ENCODE measurements at regions not wholly inside any gene's neighbourhood (a gene's known extent, or its start where the extent isn't known, plus 50 kb on each side); places are given as distances from the start of the nearest gene placed in this dataset.
"Not testable (repeated sequence)": the region's sequence is repeated elsewhere in the genome, so short reads cannot be mapped to it uniquely, and the experiment has no call there.

GRCh38 chr9:85487872-85488271, 253.9 kb downstream of the AGTPBP1 start:
- no peak for DNase-seq

- DNase-seq = no peak
These were observed 257.5 kb downstream of the AGTPBP1 start for GRCh38 chr9:85484235-85484634.

GRCh38 chr9:85483208-85483607, 258.5 kb downstream of the AGTPBP1 start:
- no peak for DNase-seq

- DNase-seq = no peak
These were observed 262.4 kb downstream of the AGTPBP1 start for GRCh38 chr9:85479305-85479704.

GRCh38 chr9:85478847-85479246, 262.9 kb downstream of the AGTPBP1 start:
- no peak for DNase-seq

GRCh38 chr9:85474896-85475295, 266.9 kb downstream of the AGTPBP1 start:
- not testable (repeated sequence) for DNase-seq

GRCh38 chr9:85471791-85472190, 270.0 kb downstream of the AGTPBP1 start:
- no peak for DNase-seq

GRCh38 chr9:85469041-85469440, 272.7 kb downstream of the AGTPBP1 start:
- DNase-seq = no peak

- no peak for DNase-seq
These were observed 274.9 kb downstream of the AGTPBP1 start for GRCh38 chr9:85466834-85467233.

- DNase-seq = not testable (repeated sequence)
These were observed 283.5 kb downstream of the AGTPBP1 start for GRCh38 chr9:85458114-85458864.

GRCh38 chr9:85453850-85454249, 287.9 kb downstream of the AGTPBP1 start:
- DNase-seq = no peak

GRCh38 chr9:85452841-85453240, 288.9 kb downstream of the AGTPBP1 start:
- DNase-seq = no peak

GRCh38 chr9:85451680-85452079, 290.1 kb downstream of the AGTPBP1 start:
- no peak for DNase-seq

- DNase-seq = no peak
These were observed 295.9 kb downstream of the AGTPBP1 start for GRCh38 chr9:85445887-85446286.

- no peak for DNase-seq
These were observed 297.5 kb downstream of the AGTPBP1 start for GRCh38 chr9:85444243-85444642.

- DNase-seq = no peak
These were observed 298.6 kb downstream of the AGTPBP1 start for GRCh38 chr9:85443190-85443598.

- DNase-seq = no peak
These were observed 302.0 kb downstream of the AGTPBP1 start for GRCh38 chr9:85439791-85440190.

GRCh38 chr9:85433956-85434355, 307.8 kb downstream of the AGTPBP1 start:
- DNase-seq = not testable (repeated sequence)

- not testable (repeated sequence) for DNase-seq
These were observed 308.2 kb downstream of the AGTPBP1 start for GRCh38 chr9:85433551-85433950.

- DNase-seq = no peak
These were observed 308.7 kb downstream of the AGTPBP1 start for GRCh38 chr9:85433046-85433445.

- DNase-seq = no peak
These were observed 309.2 kb downstream of the AGTPBP1 start for GRCh38 chr9:85432599-85432998.

GRCh38 chr9:85431339-85432102, 310.2 kb downstream of the AGTPBP1 start:
- no peak for DNase-seq

GRCh38 chr9:85430659-85431338, 311.0 kb downstream of the AGTPBP1 start:
- no peak for DNase-seq

GRCh38 chr9:85428230-85428629, 313.5 kb downstream of the AGTPBP1 start:
- no peak for DNase-seq

Data from NCI-H1048 (cell line).